Hepatocyte (in vitro differentiated cells): ENCODE measurements at regions not wholly inside any gene's neighbourhood (a gene's known extent, or its start where the extent isn't known, plus 50 kb on each side); places are given as distances from the start of the nearest gene placed in this dataset.

ENCODE experiments used
- EZH2 ChIP-seq: fragments of 200-600 bp; sonication (generic); IDR thresholded peaks from 2 replicates; pipeline ENCODE4 v1.6.1; 2016; ENCODE audit warnings: antibody characterized with exemption, mild to moderate bottlenecking, borderline replicate concordance
- TF ChIP-seq, protein P1 (sequence below): fragments of 200-600 bp; sonication (generic); IDR thresholded peaks from 2 replicates; pipeline ENCODE4 v1.5.1; 2016; ENCODE audit warnings: antibody characterized with exemption, mild to moderate bottlenecking; ENCODE audit not compliant: poor library complexity

DNA sequence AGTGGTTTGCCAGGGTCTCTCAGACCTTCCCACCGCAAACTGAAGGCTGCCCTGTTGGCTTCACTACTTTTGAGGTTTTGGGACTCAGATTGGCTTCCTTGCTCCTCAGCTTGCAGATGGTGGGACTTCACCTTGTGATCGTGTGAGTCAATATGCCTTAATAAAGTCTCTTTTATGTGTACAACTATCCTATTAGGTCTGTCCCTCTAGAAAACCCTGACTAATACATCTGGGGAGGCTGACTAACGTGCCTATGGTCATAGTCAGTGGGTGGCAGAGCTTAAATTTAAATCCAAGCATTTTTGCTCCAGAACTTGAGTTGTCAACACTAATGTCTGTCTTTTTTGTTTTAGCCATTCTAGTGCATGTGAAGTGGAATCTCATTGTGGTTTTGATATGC, 76.5 kb upstream of the CHODL start:
- TF ChIP-seq, protein P1, sequence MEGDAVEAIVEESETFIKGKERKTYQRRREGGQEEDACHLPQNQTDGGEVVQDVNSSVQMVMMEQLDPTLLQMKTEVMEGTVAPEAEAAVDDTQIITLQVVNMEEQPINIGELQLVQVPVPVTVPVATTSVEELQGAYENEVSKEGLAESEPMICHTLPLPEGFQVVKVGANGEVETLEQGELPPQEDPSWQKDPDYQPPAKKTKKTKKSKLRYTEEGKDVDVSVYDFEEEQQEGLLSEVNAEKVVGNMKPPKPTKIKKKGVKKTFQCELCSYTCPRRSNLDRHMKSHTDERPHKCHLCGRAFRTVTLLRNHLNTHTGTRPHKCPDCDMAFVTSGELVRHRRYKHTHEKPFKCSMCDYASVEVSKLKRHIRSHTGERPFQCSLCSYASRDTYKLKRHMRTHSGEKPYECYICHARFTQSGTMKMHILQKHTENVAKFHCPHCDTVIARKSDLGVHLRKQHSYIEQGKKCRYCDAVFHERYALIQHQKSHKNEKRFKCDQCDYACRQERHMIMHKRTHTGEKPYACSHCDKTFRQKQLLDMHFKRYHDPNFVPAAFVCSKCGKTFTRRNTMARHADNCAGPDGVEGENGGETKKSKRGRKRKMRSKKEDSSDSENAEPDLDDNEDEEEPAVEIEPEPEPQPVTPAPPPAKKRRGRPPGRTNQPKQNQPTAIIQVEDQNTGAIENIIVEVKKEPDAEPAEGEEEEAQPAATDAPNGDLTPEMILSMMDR: no peak
- no peak for TF ChIP-seq EZH2
